ENCODE measurements at regions not wholly inside any gene's neighbourhood (a gene's known extent, or its start where the extent isn't known, plus 50 kb on each side); places are given as distances from the start of the nearest gene placed in this dataset.

DNA sequence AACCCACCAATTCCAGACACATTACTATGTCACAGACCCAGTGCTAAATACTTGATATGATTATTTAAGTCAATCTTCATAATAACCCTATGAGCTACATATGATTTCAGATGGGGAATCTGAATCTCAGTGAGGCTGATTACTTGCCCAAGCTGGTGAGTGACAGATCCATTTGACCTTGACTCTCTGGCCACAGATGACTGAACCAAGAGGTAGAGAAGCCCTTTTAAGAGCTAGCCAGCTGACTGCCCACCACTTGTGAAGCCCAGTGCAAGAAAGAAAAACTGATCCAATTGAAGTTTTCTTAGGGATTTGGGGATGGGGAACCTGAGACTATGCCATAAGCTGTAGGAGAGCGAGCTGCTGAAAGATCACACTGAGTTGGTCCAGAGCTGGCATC is 124.7 kb upstream of the SPATA12 start:
- TF ChIP-seq, protein P1, sequence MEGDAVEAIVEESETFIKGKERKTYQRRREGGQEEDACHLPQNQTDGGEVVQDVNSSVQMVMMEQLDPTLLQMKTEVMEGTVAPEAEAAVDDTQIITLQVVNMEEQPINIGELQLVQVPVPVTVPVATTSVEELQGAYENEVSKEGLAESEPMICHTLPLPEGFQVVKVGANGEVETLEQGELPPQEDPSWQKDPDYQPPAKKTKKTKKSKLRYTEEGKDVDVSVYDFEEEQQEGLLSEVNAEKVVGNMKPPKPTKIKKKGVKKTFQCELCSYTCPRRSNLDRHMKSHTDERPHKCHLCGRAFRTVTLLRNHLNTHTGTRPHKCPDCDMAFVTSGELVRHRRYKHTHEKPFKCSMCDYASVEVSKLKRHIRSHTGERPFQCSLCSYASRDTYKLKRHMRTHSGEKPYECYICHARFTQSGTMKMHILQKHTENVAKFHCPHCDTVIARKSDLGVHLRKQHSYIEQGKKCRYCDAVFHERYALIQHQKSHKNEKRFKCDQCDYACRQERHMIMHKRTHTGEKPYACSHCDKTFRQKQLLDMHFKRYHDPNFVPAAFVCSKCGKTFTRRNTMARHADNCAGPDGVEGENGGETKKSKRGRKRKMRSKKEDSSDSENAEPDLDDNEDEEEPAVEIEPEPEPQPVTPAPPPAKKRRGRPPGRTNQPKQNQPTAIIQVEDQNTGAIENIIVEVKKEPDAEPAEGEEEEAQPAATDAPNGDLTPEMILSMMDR (IDR thresholded peaks at IDR 0.05 in 8 of 11, conservative IDR thresholded peaks at IDR 0.05 in 3 of 11), result no peak
- TF ChIP-seq POLR2A (IDR thresholded peaks at IDR 0.05) (no peak), POLR2AphosphoS5 (IDR thresholded peaks at IDR 0.05) (no peak)

Data from spleen (tissue), 7 donors.